Tibial nerve (tissue), 4 donors: ENCODE measurements at regions not wholly inside any gene's neighbourhood (a gene's known extent, or its start where the extent isn't known, plus 50 kb on each side); places are given as distances from the start of the nearest gene placed in this dataset.
"Not testable (repeated sequence)": the region's sequence is repeated elsewhere in the genome, so short reads cannot be mapped to it uniquely, and the experiment has no call there.

Source experiments
- DNase-seq, 2 donors: peaks; one replicate each; pipeline ENCODE4 v3.0.0-alpha.2; 2019; ENCODE audit warnings: low spot score in 2 of 2
- H3K27ac ChIP-seq, 4 donors: fragments of 200-600 bp; sonication (generic) in 3 of 4; one replicate each; pipeline ENCODE4 v1.5.1; 2017 to 2019; ENCODE audit warnings: mild to moderate bottlenecking in 1 of 4
- H3K27me3 ChIP-seq, 2 donors: fragments of 200-600 bp; sonication (generic) in 1 of 2; one replicate each; pipeline versions ENCODE4 v1.5.1 to v1.6.0; 2017 to 2019
- H3K36me3 ChIP-seq, 3 donors: fragments of 200-600 bp; sonication (generic); one replicate each; pipeline ENCODE4 v1.5.1; 2018 to 2019
- H3K4me1 ChIP-seq, 4 donors: fragments of 200-600 bp; sonication (generic) in 3 of 4; one replicate each; pipeline ENCODE4 v1.5.1; 2017 to 2019
- H3K4me3 ChIP-seq, 4 donors: fragments of 200-600 bp; sonication (generic) in 3 of 4; one replicate each; pipeline ENCODE4 v1.5.1; 2017 to 2019; ENCODE audit warnings: mild to moderate bottlenecking in 1 of 4, moderate library complexity in 1 of 4
- H3K9me3 ChIP-seq, 4 donors: fragments of 200-600 bp; sonication (generic) in 3 of 4; one replicate each; pipeline ENCODE4 v1.5.1; 2017 to 2019
- CTCF ChIP-seq, 5 experiments: fragments of 200-600 bp in 3 of 5; fragments of 450-650 bp in 2 of 5; sonication (generic) in 3 of 5; IDR thresholded peaks; one replicate each; pipeline ENCODE4 v1.5.1; 2016 to 2019; ENCODE audit warnings: antibody characterized with exemption in 5 of 5, mild to moderate bottlenecking in 3 of 5, moderate library complexity in 2 of 5
- EP300 ChIP-seq, 2 donors: sonication (generic); formaldehyde crosslinking; IDR thresholded peaks; one replicate each; pipeline ENCODE4 v1.6.1; 2017; ENCODE audit warnings: antibody characterized with exemption in 2 of 2, mild to moderate bottlenecking in 1 of 2
- POLR2A ChIP-seq, 2 donors: fragments of 450-650 bp; IDR thresholded peaks; one replicate each; pipeline ENCODE4 v1.6.1; 2017; ENCODE audit warnings: antibody characterized with exemption in 2 of 2, mild to moderate bottlenecking in 2 of 2, moderate library complexity in 2 of 2
- WGBS, 2 donors: methylation state at CpG; one replicate each; pipeline ENCODE4 v1.1.5; 2018; 5-methylcytosine and 5-hydroxymethylcytosine counted together

DNA sequence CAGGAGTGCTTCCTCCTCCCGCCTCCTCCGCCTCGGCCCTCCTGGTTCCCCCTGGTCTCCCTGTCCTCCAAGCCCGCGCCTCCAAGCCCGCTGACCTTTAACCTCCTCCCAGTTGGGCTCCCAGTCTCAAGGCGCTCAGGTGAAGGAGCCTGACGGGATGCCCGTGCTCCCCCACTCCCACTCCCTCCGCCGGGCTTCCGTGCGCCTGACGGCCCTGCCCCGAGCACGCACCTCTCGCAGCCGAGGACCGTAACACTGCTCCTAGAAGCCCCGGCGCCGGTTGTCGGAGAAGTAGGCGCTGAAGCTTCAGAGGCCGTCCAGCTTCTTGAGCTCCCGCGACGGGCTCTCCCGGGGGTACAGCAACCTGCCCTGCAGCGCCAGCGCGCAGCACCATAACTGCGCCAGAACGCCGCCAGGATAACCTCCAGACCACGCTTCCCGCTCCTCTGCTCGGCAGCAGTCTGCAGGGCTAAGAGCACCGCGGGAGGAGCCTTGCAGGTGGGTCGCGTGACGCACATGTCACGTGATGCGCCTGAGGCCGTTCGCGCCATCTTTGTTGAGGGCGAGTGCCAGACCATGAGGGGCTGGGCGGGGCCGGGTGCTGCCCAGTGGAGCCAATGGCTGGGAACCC, 71.0 kb upstream of the ZNF479 start:
- no peak for DNase-seq
- Histone ChIP-seq H3K27ac (no peak overlapping the region), H3K4me3 (no peak overlapping the region), H3K27me3 (no peaks in the 10 kb centered on the region), H3K4me1 (no peaks in the 10 kb centered on the region), H3K9me3 (peaks cover 0 to 90% (median 0%) of the 10 kb centered on the region in 4 donors), H3K36me3 (no peaks in the 10 kb centered on the region)
- WGBS, 2 donors, result 57 to 63% methylated on average over 22 to 51 of the region's 51 CpGs
- no peak for TF ChIP-seq EP300 (IDR thresholded peaks at IDR 0.05)
- no peak for TF ChIP-seq POLR2A (IDR thresholded peaks at IDR 0.05)
- TF ChIP-seq CTCF (IDR thresholded peaks at IDR 0.05), result no peak

- not testable (repeated sequence) for H3K27me3 ChIP-seq, H3K36me3 ChIP-seq, H3K27ac ChIP-seq, H3K4me1 ChIP-seq, H3K4me3 ChIP-seq, DNase-seq
- WGBS, 2 donors, result 60 to 71% methylated on average over 10 to 14 of the region's 15 CpGs
- H3K9me3 ChIP-seq, result peaks cover 0 to 89% (median 0%) of the 10 kb centered on the region in 4 donors
Observed at GRCh38 chr7:57203858-57204257, 71.6 kb upstream of the ZNF479 start.

DNA sequence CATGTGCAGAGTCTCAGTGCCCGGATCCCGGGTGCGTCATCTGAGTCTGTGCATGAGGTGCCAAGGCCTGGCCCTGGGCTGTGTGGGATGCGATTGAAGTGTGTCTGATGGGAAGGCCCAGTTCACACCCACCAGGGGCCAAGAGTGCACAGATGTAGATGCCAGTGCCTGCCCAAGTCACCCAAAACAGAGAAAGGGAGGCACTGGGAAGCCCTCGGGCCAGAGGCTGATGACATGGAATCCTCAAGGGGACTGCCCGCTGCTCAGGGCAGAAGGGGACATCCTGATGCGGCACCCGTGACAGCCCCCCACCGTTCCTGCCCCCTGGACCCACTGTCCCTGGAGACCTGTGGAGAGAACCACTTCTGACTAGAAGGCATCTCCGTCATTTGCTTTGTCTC, 72.2 kb upstream of the ZNF479 start:
- Histone ChIP-seq H3K27me3 (no peaks in the 10 kb centered on the region), H3K4me3 (no peak overlapping the region), H3K9me3 (peaks cover 0 to 87% (median 0%) of the 10 kb centered on the region in 4 donors), H3K36me3 (no peaks in the 10 kb centered on the region), H3K27ac (no peak overlapping the region), H3K4me1 (no peaks in the 10 kb centered on the region)
- TF ChIP-seq CTCF (IDR thresholded peaks at IDR 0.05) (no peak), POLR2A (IDR thresholded peaks at IDR 0.05) (no peak), EP300 (IDR thresholded peaks at IDR 0.05) (no peak)
- no peak for DNase-seq
- WGBS, 2 donors, result 85 to 95% methylated on average over 9 to 10 of the region's 10 CpGs

DNA sequence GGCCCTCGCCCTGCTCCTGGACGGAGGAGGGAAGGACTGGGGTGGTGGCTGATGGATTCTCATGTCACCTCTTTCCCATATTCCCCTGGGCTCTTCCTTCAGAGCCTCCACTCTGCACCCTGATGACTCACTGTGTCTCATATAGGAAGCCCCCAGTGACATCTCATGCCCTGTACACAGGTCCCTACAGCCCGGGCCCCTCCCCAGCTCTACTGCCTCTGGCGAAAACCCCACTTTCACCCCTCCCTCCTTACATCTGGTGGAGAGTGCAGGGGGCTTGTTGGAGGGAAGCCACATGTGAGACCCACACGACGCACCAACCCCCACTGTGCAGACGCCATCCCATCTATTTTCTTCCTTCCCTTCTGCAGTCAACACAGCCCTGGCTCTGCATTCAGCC, 72.8 kb upstream of the ZNF479 start:
- DNase-seq, result no peak
- 90 to 92% methylated on average over 7 of the region's 7 CpGs for WGBS, 2 donors
- H3K9me3 ChIP-seq, result peaks cover 0 to 83% (median 0%) of the 10 kb centered on the region in 4 donors

GRCh38 chr7:57207836-57208235, 75.6 kb upstream of the ZNF479 start:
- Histone ChIP-seq H3K27ac (no peak overlapping the region), H3K9me3 (peaks cover 0 to 75% (median 2%) of the 10 kb centered on the region in 4 donors), H3K27me3 (no peaks in the 10 kb centered on the region), H3K4me3 (no peak overlapping the region), H3K36me3 (no peaks in the 10 kb centered on the region), H3K4me1 (no peaks in the 10 kb centered on the region)
- TF ChIP-seq CTCF (IDR thresholded peaks at IDR 0.05) (no peak), POLR2A (IDR thresholded peaks at IDR 0.05) (no peak), EP300 (IDR thresholded peaks at IDR 0.05) (no peak)
- 69 to 75% methylated on average over 6 of the region's 6 CpGs for WGBS, 2 donors
- no peak for DNase-seq

More for the DNA sequence above, 72.8 kb upstream of the ZNF479 start:
- TF ChIP-seq POLR2A (IDR thresholded peaks at IDR 0.05) (no peak), CTCF (IDR thresholded peaks at IDR 0.05) (no peak), EP300 (IDR thresholded peaks at IDR 0.05) (no peak)
- Histone ChIP-seq H3K27me3 (no peaks in the 10 kb centered on the region), H3K27ac (no peak overlapping the region), H3K4me3 (no peak overlapping the region), H3K36me3 (no peaks in the 10 kb centered on the region), H3K4me1 (no peaks in the 10 kb centered on the region)
